ENCODE measurements at regions not wholly inside any gene's neighbourhood (a gene's known extent, or its start where the extent isn't known, plus 50 kb on each side); places are given as distances from the start of the nearest gene placed in this dataset.
A peak's percentile ranks its signal among the peaks of the same experiment; 100 is the strongest.

- TF ChIP-seq ZBTB44 (CRISPR knock-in tag; IDR thresholded peaks at IDR 0.05) (no peak), ZSCAN5A (CRISPR knock-in tag; IDR thresholded peaks at IDR 0.05; ENCODE audit: borderline replicate concordance) (0 out of 2 replicates have a peak, but pooled peaks have one; percentile 80), TFE3 (CRISPR knock-in tag; IDR thresholded peaks at IDR 0.05) (0 out of 2 replicates have a peak, but pooled peaks have one; percentile 20), LBX2 (CRISPR knock-in tag; IDR thresholded peaks at IDR 0.05; ENCODE audit: borderline replicate concordance) (no peak), NPAS2 (CRISPR knock-in tag; IDR thresholded peaks at IDR 0.05; ENCODE audit: borderline replicate concordance) (no peak), SSRP1 (CRISPR knock-in tag; IDR thresholded peaks at IDR 0.05) (peak; percentile 88), ZFYVE20 (CRISPR knock-in tag; IDR thresholded peaks at IDR 0.05; ENCODE audit: borderline replicate concordance, low read depth) (no peak), PCBP1 (IDR thresholded peaks at IDR 0.05; ENCODE audit: borderline replicate concordance, low read depth, low read length) (0 out of 2 replicates have a peak, but pooled peaks have one; percentile 49), ZNF597 (CRISPR knock-in tag; IDR thresholded peaks at IDR 0.05) (no peak), DPF2 (CRISPR knock-in tag; IDR thresholded peaks at IDR 0.05; ENCODE audit: borderline replicate concordance, low read depth) (0 out of 2 replicates have a peak, but pooled peaks have one; percentile 13), ZNF350 (CRISPR knock-in tag; IDR thresholded peaks at IDR 0.05; ENCODE audit: borderline replicate concordance, low read depth) (peak; percentile 86), MAZ (IDR thresholded peaks at IDR 0.05; ENCODE audit: borderline replicate concordance, low read depth, low read length) (peak; percentile 21), MAZ (CRISPR knock-in tag; IDR thresholded peaks at IDR 0.05; ENCODE audit: low read depth) (peak; percentile 81), ZNF7 (CRISPR knock-in tag; IDR thresholded peaks at IDR 0.05) (0 out of 2 replicates have a peak, but pooled peaks have one; percentile 14), THYN1 (CRISPR knock-in tag; IDR thresholded peaks at IDR 0.05; ENCODE audit: borderline replicate concordance, low read depth) (no peak), CENPT (CRISPR knock-in tag; IDR thresholded peaks at IDR 0.05; ENCODE audit: low read depth) (no peak; the same call in 1 of the 2 replicates), SPEN (CRISPR knock-in tag; IDR thresholded peaks at IDR 0.05; ENCODE audit: low read depth) (no peak), ATF1 (CRISPR knock-in tag; IDR thresholded peaks at IDR 0.05) (peak; percentile 46; the same call in 1 of the 2 replicates), NFE2L1 (CRISPR knock-in tag; IDR thresholded peaks at IDR 0.05; ENCODE audit: borderline replicate concordance) (0 out of 2 replicates have a peak, but pooled peaks have one; percentile 18), NFYB (CRISPR knock-in tag; IDR thresholded peaks at IDR 0.05) (peak; percentile 95)
Measured at GRCh38 chr2:64751286-64752260, 97.9 kb upstream of the SERTAD2 start (continued).

All from HepG2 (cell line).